ENCODE measurements at regions not wholly inside any gene's neighbourhood (a gene's known extent, or its start where the extent isn't known, plus 50 kb on each side); places are given as distances from the start of the nearest gene placed in this dataset.

GRCh38 chr14:26218861-26219260 lies 379.0 kb downstream of the NOVA1 start:
- H3K4me3 ChIP-seq (ENCODE audit: low read depth in 2 of 2, low read length in 1 of 2) = no peak overlapping the region
- H3K36me3 ChIP-seq (replicated peaks in 1 of 2; ENCODE audit: control insufficient read depth in 1 of 2, insufficient read depth in 2 of 2, low read length in 1 of 2) = no peaks in the 10 kb centered on the region
- 3% methylated on average over 2 of the region's 2 CpGs for WGBS (ENCODE audit: low lambda C conversion rate)
- CTCF ChIA-PET = no interaction called here
- H3K4me2 ChIP-seq = no peak overlapping the region
- no peaks in the 10 kb centered on the region for H3F3A ChIP-seq (replicated peaks; ENCODE audit: insufficient read depth)
- no peaks in the 10 kb centered on the region for H3K9me2 ChIP-seq
- H3K9ac ChIP-seq = no peak overlapping the region
- no peaks in the 10 kb centered on the region for H3K4me1 ChIP-seq (ENCODE audit: control insufficient read depth in 1 of 2, insufficient read depth in 2 of 2, low read depth in 1 of 2, low read length in 1 of 2)
- H2AFZ ChIP-seq (ENCODE audit: low read depth) = no peak overlapping the region
- H3K27me3 ChIP-seq (ENCODE audit: insufficient read depth) = peaks cover 4% of the 10 kb centered on the region; the same call in 1 of the 2 replicates
- no peak for DNase-seq
- H3K27ac ChIP-seq (ENCODE audit: low read depth in 2 of 2, low read length in 1 of 2) = no peak overlapping the region
- TF ChIP-seq RFX5 (IDR thresholded peaks at IDR 0.05; ENCODE audit: low read length) = no peak
- TF ChIP-seq FOXM1 (IDR thresholded peaks at IDR 0.05; ENCODE audit: low read depth) = no peak
- TF ChIP-seq FOXJ3 (CRISPR knock-in tag; IDR thresholded peaks at IDR 0.05) = no peak
- H4K20me1 ChIP-seq (ENCODE audit: insufficient read depth) = no peaks in the 10 kb centered on the region
- POLR2A ChIA-PET = no interaction called here
- no peaks in the 10 kb centered on the region for H3K79me2 ChIP-seq (ENCODE audit: insufficient read depth)
- H3K9me3 ChIP-seq = no peaks in the 10 kb centered on the region

GRCh38 chr14:26217778-26218177 lies 380.1 kb downstream of the NOVA1 start:
- Histone ChIP-seq H3K4me3 (ENCODE audit: low read depth in 2 of 2, low read length in 1 of 2) (no peak overlapping the region), H3K79me2 (ENCODE audit: insufficient read depth) (no peaks in the 10 kb centered on the region), H3K27ac (ENCODE audit: low read depth in 2 of 2, low read length in 1 of 2) (no peak overlapping the region), H2AFZ (ENCODE audit: low read depth) (no peak overlapping the region), H3K4me2 (no peak overlapping the region), H3K9me3 (no peaks in the 10 kb centered on the region), H3K9me2 (no peaks in the 10 kb centered on the region), H3F3A (replicated peaks; ENCODE audit: insufficient read depth) (no peaks in the 10 kb centered on the region), H3K27me3 (ENCODE audit: insufficient read depth) (peaks cover 4% of the 10 kb centered on the region; the same call in 1 of the 2 replicates), H3K36me3 (replicated peaks in 1 of 2; ENCODE audit: control insufficient read depth in 1 of 2, insufficient read depth in 2 of 2, low read length in 1 of 2) (no peaks in the 10 kb centered on the region), H3K4me1 (ENCODE audit: control insufficient read depth in 1 of 2, insufficient read depth in 2 of 2, low read depth in 1 of 2, low read length in 1 of 2) (no peaks in the 10 kb centered on the region), H3K9ac (no peak overlapping the region), H4K20me1 (ENCODE audit: insufficient read depth) (no peaks in the 10 kb centered on the region)
- 1% methylated on average over 2 of the region's 2 CpGs for WGBS (ENCODE audit: low lambda C conversion rate)
- CTCF ChIA-PET = no interaction called here
- no peak for DNase-seq
- POLR2A ChIA-PET = no interaction called here
- TF ChIP-seq USF1 (IDR thresholded peaks at IDR 0.05; ENCODE audit: borderline replicate concordance, low read depth) = no peak
- no peak for TF ChIP-seq NRF1 (IDR thresholded peaks at IDR 0.05; ENCODE audit: low read depth, low read length)
- TF ChIP-seq CTCF (IDR thresholded peaks at IDR 0.05) = no peak

- CTCF ChIA-PET = no interaction called here
- POLR2A ChIA-PET = no interaction called here
- no peaks in the 10 kb centered on the region for H3K79me2 ChIP-seq (ENCODE audit: insufficient read depth)
- H3K36me3 ChIP-seq (replicated peaks in 1 of 2; ENCODE audit: control insufficient read depth in 1 of 2, insufficient read depth in 2 of 2, low read length in 1 of 2) = no peaks in the 10 kb centered on the region
- H2AFZ ChIP-seq (ENCODE audit: low read depth) = no peak overlapping the region
- TF ChIP-seq USF2 (IDR thresholded peaks at IDR 0.05; ENCODE audit: borderline replicate concordance, low read depth, low read length) (no peak), IRF3 (IDR thresholded peaks at IDR 0.05; ENCODE audit: low read depth, low read length) (no peak), EZH2phosphoT487 (IDR thresholded peaks at IDR 0.05; ENCODE audit: borderline replicate concordance, low read depth) (no peak), NFIC (IDR thresholded peaks at IDR 0.05; ENCODE audit: borderline replicate concordance) (no peak), JUND (IDR thresholded peaks at IDR 0.05) (no peak), CHD2 (IDR thresholded peaks at IDR 0.05; ENCODE audit: low read length, partially characterized antibody) (no peak), RAD21 (IDR thresholded peaks at IDR 0.05; ENCODE audit: low read length) (no peak), RFX5 (IDR thresholded peaks at IDR 0.05; ENCODE audit: low read length) (no peak), TEAD4 (IDR thresholded peaks at IDR 0.05; ENCODE audit: borderline replicate concordance, insufficient read depth) (no peak), FOXJ3 (CRISPR knock-in tag; IDR thresholded peaks at IDR 0.05) (no peak), CTCF (IDR thresholded peaks at IDR 0.05) (no peak), TCF12 (IDR thresholded peaks at IDR 0.05) (no peak)
- no peak overlapping the region for H3K9ac ChIP-seq
- H3K4me1 ChIP-seq (ENCODE audit: control insufficient read depth in 1 of 2, insufficient read depth in 2 of 2, low read depth in 1 of 2, low read length in 1 of 2) = no peaks in the 10 kb centered on the region
- H3K4me3 ChIP-seq (ENCODE audit: low read depth in 2 of 2, low read length in 1 of 2) = no peak overlapping the region
- no peaks in the 10 kb centered on the region for H3K9me3 ChIP-seq
- H4K20me1 ChIP-seq (ENCODE audit: insufficient read depth) = no peaks in the 10 kb centered on the region
- H3K9me2 ChIP-seq = no peaks in the 10 kb centered on the region
- H3K4me2 ChIP-seq = no peak overlapping the region
- H3K27ac ChIP-seq (ENCODE audit: low read depth in 2 of 2, low read length in 1 of 2) = no peak overlapping the region
- DNase-seq = no peak
- WGBS (ENCODE audit: low lambda C conversion rate) = 11% methylated on average over 5 of the region's 5 CpGs
- peaks cover 4% of the 10 kb centered on the region; the same call in 1 of the 2 replicates for H3K27me3 ChIP-seq (ENCODE audit: insufficient read depth)
- H3F3A ChIP-seq (replicated peaks; ENCODE audit: insufficient read depth) = no peaks in the 10 kb centered on the region
Measured at GRCh38 chr14:26216786-26217185, 381.0 kb downstream of the NOVA1 start.

All from SK-N-SH (cell line).